ENCODE measurements at regions not wholly inside any gene's neighbourhood (a gene's known extent, or its start where the extent isn't known, plus 50 kb on each side); places are given as distances from the start of the nearest gene placed in this dataset.

GRCh38 chr13:78376822-78377221, 226.5 kb downstream of the POU4F1 start:
- TF ChIP-seq, protein P1, sequence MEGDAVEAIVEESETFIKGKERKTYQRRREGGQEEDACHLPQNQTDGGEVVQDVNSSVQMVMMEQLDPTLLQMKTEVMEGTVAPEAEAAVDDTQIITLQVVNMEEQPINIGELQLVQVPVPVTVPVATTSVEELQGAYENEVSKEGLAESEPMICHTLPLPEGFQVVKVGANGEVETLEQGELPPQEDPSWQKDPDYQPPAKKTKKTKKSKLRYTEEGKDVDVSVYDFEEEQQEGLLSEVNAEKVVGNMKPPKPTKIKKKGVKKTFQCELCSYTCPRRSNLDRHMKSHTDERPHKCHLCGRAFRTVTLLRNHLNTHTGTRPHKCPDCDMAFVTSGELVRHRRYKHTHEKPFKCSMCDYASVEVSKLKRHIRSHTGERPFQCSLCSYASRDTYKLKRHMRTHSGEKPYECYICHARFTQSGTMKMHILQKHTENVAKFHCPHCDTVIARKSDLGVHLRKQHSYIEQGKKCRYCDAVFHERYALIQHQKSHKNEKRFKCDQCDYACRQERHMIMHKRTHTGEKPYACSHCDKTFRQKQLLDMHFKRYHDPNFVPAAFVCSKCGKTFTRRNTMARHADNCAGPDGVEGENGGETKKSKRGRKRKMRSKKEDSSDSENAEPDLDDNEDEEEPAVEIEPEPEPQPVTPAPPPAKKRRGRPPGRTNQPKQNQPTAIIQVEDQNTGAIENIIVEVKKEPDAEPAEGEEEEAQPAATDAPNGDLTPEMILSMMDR (IDR thresholded peaks at IDR 0.05) = no peak
- TF ChIP-seq POLR2A (IDR thresholded peaks at IDR 0.05) (no peak), POLR2AphosphoS5 (IDR thresholded peaks at IDR 0.05) (no peak)
